GM18511 (cell line): ENCODE measurements at regions not wholly inside any gene's neighbourhood (a gene's known extent, or its start where the extent isn't known, plus 50 kb on each side); places are given as distances from the start of the nearest gene placed in this dataset.

ENCODE experiments used
- ATAC-seq: cut with Tn5 transposase; IDR thresholded peaks from one replicate; pipeline ENCODE4 v1.9.1; 2021; ENCODE audit warnings: mild to moderate bottlenecking, moderate library complexity; ENCODE audit not compliant: unreplicated experiment

DNA sequence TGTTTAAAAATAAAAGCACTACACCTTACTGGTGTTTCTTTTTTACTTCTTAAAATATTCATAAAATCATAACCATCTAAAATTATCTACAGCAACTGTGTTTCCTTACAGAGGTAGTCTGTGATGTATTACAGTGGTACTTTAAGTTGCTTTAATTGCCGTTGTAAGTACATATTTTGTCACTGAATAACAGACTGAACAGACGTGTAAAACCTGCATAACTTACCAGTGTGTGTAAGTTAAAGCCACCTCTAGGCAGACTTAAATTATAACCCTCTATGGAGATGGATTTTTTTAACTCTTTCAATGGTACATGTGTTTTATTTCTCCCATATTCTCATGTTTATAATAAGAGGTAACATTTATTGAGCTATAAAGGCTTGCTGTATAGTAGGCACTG, 166.8 kb downstream of the NR4A2 start:
- no peak for ATAC-seq

DNA sequence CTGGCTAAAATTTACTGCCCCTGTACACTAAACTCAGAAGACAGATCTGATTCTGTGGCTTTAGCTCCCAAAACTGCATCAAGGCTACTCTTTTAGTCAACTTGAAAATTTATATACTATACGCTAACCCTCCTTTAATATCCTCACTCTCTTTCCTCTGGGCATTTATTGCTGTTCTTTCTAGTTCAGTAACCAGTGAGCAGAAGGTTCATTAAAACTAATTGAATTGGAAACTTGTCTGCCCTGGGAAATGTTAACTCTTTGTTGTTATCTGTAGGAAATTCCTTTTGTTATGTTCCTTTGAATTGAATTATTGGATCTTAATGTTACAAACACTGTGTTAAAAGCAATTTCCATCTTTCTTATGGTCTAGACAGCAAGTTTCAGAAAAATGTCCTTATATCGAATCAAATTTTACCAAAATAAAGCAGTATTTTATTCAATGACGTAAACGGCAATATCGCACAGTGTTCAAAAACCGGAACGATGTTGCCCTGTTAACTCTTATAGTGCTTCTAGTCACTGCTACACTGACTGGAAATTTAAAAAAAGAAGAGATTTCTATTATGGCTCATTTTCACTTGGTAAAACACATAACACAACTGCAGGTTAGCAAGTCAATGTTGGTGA, 168.3 kb downstream of the NR4A2 start:
- ATAC-seq = no peak

DNA sequence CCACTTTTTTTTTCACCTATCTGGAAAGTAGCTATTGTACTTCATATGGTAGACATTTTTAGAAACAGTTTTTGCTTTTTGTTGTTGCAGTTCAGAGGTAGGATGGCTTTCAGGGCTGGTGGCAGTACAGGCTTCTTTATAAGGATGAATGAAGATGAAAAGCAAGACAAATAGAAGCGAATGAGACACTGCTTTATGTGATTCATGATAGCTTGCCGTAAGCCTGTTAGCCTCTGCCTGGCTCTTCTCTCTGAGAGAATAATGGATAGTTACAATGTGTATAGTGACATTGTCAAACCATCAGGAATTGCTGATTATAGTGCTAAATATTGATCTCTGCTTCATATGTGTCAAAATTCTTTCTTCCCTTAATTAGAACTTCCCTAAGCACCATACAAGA, 173.7 kb downstream of the NR4A2 start:
- no peak for ATAC-seq

DNA sequence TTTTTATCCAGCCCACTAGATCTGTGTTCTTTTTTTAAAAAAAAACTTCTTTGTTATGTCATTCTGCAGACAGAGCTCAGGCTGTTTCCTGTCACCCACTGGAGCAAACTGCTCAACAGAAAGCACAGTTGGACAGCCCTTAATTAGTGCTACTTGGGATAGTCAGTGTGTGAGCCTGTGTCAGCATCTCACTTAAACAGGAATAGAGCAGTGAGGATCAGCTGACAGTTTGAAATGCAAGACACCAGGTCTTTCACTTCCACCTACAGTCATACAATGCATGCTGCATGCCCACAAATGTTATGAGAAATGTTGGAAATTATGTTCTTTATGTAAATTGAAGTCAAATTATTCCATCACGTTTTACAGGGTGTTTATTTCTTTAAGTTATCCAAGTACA, 174.9 kb downstream of the NR4A2 start:
- no peak for ATAC-seq

DNA sequence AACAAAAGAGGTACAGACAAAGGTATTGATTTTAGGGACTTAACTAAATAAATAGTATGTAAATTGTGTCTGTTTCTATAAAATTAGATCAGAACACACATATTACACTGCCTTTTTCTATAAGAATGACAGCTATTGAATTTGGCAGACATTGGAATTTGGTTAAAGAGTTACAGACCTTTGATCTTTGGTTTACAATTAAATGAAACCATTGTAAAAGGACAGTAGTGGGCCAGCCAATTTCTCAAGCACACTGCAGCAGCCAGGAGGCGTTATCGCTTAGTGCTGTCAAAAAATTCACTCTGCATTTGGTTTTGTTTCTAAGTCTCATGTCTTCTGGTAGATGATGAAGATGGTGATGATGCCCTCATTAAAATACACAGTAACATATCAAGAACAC, 175.9 kb downstream of the NR4A2 start:
- no peak for ATAC-seq

DNA sequence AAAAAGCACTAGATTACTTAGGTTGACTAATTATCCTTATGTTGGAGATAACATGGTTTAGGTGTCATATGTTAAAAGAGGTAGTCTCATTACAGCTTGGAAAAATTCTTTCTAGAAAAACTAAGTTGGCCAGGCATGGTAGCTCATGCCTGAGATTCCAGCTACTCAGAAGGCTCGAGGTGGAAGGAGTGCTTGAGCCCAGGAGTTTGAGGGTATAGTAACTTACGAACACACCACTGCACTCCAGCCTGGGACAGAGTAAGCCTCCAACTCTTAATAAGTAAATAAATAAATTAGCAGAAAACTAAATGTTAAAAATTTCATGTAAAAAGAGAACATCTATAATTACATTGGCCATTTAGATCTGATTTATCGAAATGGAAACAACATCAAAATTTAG, 177.2 kb downstream of the NR4A2 start:
- no peak for ATAC-seq

DNA sequence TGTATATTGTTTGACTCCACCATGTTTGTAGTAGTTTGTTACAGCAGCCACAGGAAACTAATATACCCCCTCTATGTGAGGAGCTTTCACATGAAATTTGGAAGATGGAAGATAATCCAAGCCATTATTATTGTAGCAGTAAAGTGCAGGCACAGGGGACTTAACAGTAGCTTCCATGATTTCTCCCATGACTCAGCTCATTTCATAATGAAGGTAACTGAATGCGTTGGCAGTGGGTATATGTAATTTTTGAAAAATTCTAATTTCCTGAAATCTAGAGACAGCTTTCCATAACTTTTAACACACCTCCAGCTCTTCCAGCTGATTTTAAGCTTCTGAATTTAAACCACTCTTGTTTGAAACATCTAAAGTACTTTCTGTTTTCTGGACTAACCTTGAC, 181.2 kb downstream of the NR4A2 start:
- ATAC-seq = no peak

DNA sequence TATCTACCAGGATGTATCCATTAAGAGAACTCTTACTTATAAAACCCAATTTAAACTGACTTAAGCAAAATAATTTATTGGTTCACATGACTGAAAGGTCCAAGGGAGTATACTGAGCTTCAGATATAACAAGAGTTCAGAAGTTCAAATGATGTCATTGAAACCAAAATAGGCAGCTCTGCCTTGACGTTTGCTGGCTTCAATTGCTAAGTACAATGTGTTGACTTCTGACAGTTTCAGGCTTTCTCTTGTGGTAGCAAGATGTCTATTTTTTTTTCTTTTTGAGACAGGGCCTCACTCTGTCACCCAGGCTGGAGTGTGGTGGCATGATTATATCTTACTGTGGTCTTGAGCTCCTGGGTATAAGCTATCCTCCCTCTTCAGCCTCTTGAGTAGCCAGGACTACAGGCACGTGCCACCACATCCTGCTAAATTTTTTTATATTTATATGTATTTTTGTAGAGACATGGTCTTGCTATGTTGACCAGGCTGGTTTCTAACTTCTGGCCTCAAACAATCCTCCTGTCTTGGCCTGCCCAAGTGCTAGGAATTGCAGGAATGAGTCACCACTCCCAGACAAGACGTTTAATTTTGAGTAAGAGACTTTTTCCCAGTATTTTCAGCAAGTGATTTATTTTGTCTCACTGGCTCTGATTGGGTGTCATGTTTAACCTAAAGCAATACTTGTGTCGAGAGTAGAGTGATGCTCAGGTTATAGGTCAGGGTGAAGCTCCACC, 184.8 kb downstream of the NR4A2 start:
- ATAC-seq = peak; percentile 88

DNA sequence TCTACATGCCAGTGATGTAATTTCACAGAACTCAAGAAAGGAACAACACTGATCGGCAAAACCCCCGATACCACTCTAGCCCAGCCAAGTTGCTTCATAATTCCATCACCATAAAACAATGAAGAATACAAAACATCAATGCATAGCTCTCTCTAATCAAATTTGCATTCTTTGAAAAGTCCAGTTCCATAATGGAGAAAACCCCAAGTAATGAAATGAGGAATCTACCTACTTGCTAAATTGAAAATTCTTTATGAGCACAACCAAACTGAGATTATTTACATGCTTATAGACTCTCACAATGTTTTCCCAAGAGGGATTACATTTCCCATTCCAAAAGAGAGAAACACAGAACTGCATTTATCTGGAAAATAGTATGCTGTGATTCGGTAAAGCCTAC, 186.5 kb downstream of the NR4A2 start:
- no peak for ATAC-seq

DNA sequence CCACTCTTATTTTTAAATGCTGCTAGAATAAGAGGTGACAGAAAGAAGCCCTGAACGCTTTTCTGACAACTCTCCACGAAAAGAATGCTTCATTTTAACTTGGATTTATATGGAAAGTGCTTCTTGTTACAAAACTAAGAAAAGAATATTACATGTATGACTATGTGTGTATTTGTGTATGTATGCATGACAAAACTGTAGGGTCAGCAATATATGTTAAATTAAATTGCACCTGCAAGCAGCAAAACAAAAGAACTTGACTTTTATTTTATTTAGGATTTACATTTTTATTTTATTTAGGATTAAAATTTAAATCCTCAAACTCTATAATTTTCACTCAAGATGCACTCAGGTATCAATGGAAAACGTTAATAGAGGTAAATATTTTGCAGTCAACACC, 187.1 kb downstream of the NR4A2 start:
- no peak for ATAC-seq

DNA sequence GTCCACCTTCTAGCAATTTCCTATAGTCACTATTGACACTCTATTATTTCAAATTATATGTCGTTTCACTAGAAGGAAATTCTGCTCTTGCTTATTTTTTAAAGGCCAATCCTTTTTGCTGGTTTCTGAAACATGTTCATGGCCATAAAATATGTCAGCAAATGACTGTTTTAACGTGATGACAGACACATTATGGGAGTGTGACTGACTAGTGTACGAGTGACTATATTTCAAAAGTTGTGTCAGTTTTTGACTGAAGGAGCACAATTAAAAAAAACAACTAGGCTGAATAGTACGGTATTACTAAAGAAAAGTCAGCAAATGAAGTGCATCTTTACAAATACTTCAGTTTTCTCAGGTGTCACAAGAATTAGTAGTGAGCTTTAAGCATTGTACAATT, 196.0 kb downstream of the NR4A2 start:
- ATAC-seq = no peak

DNA sequence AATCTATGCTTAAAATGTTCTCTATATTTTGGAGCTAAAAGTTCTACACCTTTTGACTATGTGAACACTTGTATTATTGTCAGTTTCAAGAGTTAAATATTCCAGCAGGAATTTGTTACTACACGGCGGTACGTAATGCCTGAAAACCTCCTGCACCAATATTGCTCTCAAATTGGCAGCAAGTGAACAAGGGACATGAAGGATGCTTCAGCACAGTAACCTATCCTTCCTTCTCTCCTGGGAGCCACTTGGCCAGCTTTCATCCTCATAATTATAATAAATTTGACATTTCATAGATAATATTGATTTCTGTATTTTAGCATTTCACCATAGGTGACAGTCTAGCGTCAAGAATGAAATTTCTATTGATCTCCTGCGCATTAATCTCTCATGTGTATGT, 197.6 kb downstream of the NR4A2 start:
- no peak for ATAC-seq

DNA sequence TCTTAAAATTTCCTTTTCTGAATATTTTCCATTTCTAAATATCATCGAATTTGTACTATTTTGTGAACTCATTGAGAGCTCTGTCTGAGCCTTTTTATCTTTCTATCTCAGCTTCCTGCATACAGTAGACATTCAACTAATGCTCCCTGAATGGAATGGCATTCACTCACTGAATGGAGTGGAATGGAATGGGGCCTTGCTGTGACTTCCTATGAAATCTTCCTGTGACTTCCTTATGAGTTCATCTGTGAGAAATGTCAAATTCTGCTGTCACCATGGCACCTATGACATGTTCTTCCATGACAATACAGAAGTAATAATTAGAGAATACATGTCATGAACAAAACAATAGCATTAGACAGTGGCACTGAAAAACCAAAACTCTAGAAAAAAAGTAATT, 199.6 kb downstream of the NR4A2 start:
- no peak for ATAC-seq

DNA sequence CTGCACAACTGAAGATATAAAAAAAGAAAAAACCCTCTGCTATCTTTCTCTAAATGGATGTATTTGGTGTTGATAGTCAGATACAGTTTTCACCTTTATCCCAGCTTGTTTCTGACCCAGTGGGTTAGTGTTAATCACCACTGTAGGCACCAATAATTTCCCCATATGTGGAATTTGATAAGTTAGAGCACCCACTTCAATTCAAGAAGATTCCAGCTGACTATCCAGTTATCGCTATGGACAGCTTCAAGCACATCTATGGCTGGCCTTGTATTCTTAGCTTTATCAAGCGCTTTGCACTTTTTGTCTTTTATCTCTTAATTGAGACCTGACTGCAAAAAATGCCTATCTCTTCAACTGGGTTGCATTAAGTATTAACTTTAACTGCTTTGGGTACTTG, 200.4 kb downstream of the NR4A2 start:
- ATAC-seq = no peak

DNA sequence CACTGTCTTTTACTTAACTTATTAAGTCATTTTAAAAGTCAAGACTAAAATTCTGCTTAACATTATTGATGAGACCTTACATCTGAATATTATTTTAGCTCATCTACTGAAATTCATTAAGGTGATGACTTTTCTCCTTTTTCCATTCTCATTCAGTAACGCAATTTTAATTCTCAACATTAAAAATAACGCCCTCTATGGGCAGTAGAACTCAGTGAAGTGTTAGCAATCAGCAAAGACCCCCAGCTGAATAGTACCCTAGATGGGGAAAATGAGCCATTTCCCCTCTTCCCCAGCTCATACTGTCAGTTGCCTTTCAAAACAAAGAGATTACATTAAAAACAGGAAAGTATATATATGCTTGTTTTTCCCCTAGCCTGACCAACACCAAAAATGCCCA, 203.3 kb downstream of the NR4A2 start:
- no peak for ATAC-seq

DNA sequence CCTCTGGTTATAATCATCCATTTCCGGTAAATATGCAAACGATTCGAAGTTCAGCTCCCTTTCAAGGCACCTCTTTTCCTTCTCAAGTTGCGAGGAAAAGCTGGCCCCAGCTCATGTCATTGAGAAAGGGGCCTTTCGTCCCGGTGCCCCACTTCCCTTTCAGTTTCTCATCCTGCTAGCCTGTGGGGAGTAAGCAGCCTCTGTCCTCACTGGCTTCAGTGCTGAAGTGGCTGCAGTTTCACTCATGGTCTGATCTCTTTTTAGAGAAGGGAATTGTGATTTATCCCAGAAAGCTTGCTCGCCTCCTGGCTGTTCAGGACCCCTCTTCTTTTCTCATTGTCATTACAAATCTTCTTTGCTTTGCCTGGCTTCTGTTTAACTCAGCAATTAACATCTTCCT, 207.5 kb downstream of the NR4A2 start:
- ATAC-seq = no peak

DNA sequence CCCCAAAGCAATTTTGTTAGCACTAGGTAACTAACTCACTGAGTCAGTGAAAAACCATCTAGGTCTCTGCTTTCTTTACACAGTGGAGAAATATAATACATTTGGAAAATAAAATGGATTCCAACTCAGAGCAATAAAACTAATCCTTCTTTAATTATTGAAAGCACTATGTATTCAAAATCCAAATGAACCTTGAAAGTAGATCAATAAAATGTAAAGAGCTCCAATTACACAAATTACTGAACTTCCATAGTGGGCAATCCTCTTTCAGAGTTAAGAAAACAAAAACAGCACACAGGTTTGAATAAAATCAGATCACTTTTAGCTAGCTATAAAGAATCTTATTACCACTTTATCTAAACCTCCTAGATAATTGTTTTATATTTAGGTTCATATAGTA, 208.1 kb downstream of the NR4A2 start:
- no peak for ATAC-seq

DNA sequence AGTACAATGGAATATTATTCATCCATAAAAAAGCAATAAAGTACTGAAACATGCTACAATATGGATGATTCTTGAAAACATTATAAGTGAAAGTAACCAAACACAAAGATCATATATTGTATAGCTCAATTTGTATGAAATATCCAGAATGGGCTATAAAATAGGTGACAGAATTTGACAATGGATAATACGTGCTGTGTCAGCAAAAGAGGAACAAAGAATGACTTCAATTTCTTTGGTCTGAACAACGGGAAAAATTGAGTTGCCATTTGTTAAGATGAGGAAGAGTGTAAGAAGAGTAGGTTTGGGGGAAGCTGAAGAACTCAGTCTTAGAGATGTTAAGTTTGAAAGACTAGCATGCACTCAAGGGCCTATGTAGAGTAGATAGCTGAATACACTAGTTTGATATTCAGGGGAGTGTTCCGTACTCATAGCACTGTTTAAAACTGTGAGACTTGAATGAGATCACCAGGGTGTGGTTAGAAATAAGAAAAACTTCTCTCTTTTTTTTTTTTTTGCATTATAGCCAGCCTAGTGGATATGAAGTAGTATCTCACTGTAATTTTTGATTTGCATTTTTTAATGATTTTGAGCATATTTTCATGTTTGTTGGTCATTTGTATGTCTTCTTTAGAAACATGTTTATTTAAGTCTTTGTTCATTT, 213.6 kb downstream of the NR4A2 start:
- no peak for ATAC-seq

DNA sequence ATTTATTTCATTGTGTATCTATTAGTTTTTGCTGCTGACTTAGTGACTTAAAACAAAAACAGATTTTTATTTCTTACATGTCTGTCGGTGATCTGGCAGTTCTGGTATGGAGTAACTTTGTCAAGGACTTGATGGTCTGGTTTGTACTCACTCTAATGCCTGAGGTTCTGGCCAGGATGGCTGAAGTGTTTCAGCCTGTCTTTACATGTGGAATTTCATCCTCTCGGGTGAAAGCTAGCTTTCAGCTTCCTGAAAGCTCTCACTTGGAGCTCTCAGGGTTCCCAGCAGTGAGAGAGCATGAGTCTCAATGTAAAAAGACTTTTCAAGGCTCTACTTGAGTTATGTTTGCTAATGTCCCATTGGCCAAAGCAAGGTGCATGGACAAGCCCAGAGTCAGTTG, 216.4 kb downstream of the NR4A2 start:
- ATAC-seq = no peak

DNA sequence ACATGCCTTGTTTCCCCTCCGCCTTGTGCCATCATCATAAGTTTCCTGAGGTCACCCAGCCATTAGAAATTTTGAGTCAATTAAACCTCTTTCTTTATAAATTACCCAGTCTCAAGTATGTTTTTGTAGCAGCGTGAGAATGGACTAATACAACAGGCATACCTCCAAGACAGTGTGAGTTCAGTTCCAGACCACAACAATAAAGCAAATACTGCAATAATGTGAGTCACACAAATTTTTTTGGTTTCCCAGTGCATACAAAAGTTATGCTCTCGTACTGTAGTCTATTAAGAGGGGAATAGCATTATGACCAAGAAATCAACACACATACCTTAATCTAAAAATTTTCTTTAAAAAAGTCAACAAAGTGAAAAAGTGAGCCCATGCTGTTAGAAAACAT, 217.2 kb downstream of the NR4A2 start:
- ATAC-seq = no peak

DNA sequence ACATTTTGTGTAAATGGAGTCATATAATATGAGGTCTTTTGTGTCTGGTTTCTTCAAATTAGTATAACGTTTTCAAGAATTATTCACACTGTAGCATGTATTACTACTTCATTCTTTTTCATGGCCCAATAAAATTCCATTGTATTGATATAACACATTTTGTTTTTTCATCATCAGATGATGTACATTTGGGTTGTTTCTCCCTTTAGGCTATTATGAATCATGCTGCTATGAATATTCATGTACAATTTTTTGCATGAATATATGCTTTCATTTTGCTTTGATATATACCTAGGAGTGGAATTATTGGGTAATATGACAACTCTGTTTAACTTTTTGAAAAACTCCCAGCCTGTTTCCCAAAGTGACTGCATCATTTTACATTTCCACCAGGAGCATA, 220.2 kb downstream of the NR4A2 start:
- ATAC-seq = no peak

DNA sequence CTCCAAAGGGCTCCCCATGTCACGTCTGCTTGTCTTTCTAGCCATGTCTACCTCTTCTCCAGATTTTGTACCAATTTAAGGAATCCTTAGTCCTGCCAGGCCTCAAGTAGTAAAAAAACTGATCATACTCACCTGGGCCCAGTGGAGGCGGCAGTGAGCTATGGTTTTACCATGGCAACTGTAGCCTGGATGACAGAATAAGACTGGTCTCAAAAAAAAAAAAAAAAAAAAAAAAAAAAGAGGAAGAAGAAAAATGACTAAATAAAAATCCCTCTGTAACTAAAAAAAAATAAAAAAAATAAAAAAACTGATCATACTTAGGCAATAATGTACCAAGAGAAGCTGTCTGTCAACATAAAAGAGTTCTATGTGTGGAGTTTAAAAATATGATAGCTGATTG, 221.6 kb downstream of the NR4A2 start:
- peak; percentile 99 for ATAC-seq
